HG02970 (cell line): ENCODE measurements at regions not wholly inside any gene's neighbourhood (a gene's known extent, or its start where the extent isn't known, plus 50 kb on each side); places are given as distances from the start of the nearest gene placed in this dataset.

Source experiments
- ATAC-seq: cut with Tn5 transposase; IDR thresholded peaks from one replicate; pipeline ENCODE4 v1.9.1; 2021; ENCODE audit warnings: mild to moderate bottlenecking, moderate library complexity, moderate number of reproducible peaks; ENCODE audit not compliant: unreplicated experiment, low FRiP score

DNA sequence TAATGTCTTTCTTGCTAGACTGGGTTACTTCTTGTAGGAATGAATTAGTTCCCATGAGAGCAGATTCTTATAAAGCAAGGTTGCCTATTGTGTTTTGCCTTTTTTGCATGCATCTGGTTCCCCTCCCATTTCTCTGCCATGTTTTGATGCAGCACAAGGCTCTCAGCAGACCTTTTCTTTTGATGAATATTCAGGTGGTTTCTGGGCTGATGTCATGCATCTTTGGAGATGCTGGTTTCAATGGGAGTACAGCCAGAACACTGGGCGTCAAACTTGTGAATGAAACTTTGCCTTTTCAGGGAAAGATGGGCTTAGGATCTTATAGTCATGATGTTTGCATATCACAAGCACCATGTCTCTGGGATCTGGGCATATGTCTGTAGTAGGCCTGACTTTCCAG lies 111.7 kb upstream of the CCL2 start:
- no peak for ATAC-seq

- no peak for ATAC-seq
Measured at GRCh38 chr17:34146440-34147043, 108.5 kb upstream of the CCL2 start.

GRCh38 chr17:34151102-34151501 lies 104.0 kb upstream of the CCL2 start:
- ATAC-seq, result no peak

- ATAC-seq, result no peak
Measured at GRCh38 chr17:34153991-34154390, 101.1 kb upstream of the CCL2 start.

DNA sequence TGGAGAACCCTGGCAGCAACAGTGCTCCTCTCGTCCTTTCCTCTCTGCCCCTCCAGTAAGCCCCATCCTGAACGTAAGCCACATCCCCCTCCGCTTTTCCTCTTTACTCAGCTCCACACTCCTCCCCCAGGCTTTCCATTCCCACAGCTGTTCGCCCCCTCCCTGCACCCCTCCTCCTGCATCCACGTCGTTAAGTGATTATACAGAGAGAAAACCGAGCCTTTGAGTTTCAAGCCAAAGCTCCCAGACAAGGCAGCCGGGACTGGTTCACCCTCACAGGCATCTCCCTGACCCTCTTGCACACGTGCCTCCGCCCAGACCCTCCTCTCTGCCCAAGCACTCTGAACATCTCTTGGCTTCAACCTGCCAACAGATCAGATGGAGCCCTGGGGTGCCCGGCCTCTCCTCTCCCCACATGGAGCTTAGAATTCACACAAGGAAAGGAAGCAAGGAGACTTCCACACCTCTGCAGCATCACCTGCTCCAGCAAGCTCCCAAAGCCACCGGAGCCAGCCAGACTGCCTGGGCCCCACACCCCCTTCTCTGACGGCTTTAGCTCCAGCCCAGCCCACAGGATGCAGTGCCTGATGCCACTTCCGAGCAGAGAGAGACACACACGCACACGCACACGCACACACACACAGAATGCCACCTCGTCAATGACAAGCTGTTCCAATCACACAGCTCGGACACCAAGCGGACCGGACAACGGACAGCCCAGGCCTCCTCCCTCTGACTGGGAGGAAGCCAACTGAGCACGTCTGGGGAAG lies 99.9 kb upstream of the CCL2 start:
- no peak for ATAC-seq

GRCh38 chr17:34155947-34156346 lies 99.1 kb upstream of the CCL2 start:
- ATAC-seq, result no peak

DNA sequence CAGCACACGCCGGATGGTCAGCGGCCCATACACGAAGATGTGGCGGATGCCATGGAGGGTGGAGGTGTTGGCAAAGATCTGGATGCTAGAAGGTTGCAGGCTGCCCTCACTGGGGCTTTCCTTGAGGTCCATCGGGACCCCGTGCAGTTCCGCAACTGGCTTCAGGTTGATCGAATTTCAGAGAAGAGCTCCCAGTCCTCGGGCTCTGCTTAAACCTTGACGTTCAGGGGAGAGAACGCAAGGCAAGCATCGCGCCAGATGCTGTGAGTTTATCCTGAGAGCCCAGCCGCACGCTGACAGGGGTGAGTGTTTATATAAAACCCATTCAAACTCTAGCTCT lies 98.7 kb upstream of the CCL2 start:
- ATAC-seq, result no peak

GRCh38 chr17:34156741-34157589 lies 98.1 kb upstream of the CCL2 start:
- no peak for ATAC-seq

- ATAC-seq, result no peak
Measured at GRCh38 chr17:34161690-34162089, 93.4 kb upstream of the CCL2 start.

GRCh38 chr17:34163123-34163522 lies 92.0 kb upstream of the CCL2 start:
- no peak for ATAC-seq

DNA sequence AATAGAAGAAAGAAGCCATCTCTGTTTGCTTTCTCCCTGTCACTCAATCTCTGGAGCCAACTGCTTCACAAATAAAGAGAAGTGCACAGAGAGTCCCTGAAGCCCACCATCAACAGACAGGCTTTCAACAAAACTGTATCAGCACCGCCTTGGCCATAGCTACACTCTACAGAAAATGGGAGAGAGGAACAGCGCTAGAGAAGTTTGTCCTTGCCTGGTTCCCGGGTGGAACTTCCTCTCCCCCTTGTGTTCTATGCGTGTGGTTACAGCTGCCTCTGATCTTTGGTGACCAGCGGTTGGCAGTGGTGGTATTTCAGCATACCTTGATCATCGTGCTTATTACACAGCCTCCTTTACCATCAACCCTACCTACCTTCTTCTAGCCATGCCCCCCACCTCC lies 91.4 kb upstream of the CCL2 start:
- ATAC-seq, result no peak

GRCh38 chr17:34164837-34165236 lies 90.2 kb upstream of the CCL2 start:
- ATAC-seq, result no peak

DNA sequence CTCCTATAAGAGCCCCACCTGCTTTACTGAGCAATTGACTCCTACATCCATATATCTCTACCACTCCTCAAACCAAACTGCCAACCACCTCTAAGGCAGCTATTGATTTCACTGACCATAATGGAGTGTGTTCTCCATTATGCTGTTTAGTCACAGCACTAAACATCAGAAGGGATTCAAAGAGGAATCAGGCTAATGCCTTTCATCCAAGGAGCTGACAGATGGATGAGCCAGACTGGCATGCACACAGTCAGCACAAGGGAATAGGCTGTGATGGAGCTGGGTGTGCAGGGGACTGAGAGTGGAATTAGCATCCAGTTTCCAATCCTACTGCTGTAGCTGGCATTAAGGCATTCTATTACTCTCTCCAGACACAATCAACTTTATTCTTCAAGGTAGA lies 88.7 kb upstream of the CCL2 start:
- no peak for ATAC-seq

DNA sequence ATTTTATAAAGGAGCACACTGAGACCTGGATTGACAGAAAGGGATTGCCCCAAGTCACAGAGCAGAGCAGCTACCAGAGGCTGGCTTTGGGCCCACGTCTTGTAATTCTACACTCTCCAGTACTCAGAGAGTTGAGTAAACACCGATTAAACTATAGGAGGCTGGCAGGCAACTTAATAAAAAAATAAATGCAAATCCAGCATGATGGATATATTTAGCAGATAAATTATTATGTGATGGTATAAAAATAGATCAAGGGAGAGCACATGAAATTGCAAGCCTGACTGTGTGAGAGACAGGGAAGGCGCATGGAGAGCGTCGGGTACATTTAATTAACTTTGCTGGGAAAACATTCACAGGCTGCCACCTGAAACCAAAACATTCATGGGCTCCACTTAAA lies 87.7 kb upstream of the CCL2 start:
- ATAC-seq, result no peak

- no peak for ATAC-seq
Measured at GRCh38 chr17:34168989-34169388, 86.1 kb upstream of the CCL2 start.

- no peak for ATAC-seq
Measured at GRCh38 chr17:34169496-34169895, 85.6 kb upstream of the CCL2 start.

- no peak for ATAC-seq
Measured at GRCh38 chr17:34171245-34171818, 83.8 kb upstream of the CCL2 start.

GRCh38 chr17:34172390-34172918 lies 82.6 kb upstream of the CCL2 start:
- no peak for ATAC-seq

DNA sequence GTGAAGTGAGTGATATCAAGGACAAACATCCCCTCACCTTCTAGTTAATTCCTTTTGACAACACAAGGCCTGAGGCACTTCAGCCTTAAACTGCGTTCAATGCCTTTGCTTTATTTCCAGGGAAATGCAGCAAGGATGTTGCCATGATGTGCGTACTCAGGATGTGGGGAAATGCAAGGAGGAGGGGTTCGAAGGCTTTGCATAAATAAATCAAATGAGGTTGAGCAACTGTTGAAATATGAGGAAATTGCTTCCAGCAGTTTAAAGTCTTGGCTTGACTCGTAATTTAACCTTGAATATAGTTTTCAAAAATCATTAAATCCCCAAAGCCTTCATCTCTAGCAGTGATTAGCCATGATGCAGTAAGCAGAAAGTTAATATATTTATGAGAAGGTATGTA lies 81.8 kb upstream of the CCL2 start:
- no peak for ATAC-seq

DNA sequence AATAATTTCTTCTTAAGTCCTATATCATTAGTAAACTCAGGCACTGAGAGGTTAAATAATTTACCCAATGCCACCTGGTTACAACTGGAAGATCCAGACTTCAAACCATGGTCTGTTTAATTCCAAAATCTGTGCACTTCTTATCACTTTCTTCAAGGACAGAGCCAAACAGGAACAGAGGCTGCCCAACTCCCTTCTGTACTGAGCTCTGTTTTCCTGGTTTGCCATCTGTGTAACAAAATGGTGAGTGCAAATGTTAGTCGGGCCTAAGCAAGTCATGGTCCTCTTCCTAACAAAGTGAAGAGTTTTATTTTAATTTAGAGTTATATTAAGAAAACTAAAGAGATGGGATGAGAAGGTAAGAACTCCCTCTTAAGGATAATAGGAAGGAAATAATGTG lies 80.6 kb upstream of the CCL2 start:
- no peak for ATAC-seq

- no peak for ATAC-seq
Measured at GRCh38 chr17:34176440-34176839, 78.6 kb upstream of the CCL2 start.
